ENCODE measurements at regions not wholly inside any gene's neighbourhood (a gene's known extent, or its start where the extent isn't known, plus 50 kb on each side); places are given as distances from the start of the nearest gene placed in this dataset.
"Not testable (repeated sequence)": the region's sequence is repeated elsewhere in the genome, so short reads cannot be mapped to it uniquely, and the experiment has no call there.

DNA sequence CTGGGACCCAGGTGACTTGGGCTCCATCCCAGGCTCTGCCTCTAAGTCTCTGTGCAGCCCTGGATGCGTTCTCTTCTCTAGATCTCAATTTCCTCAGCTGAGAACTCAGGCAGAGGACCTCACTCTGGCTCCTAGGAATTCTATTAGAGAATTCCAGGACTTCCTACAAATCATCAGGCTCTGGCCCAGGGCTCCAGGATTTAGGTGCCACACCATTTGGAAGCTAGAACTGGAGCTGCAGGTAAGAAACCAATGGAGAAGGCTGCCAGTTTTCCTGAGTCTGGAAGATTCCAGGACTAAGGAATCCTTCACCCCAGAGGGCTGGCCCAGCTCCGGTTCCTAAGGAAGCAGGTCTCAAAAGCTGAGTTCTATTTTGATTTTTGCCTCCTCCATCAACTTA lies 189.8 kb upstream of the CDH5 start:
- DNase-seq (ENCODE audit: low read depth), result no peak
- H3K4me3 ChIP-seq (ENCODE audit: low read depth, low read length), result no peak overlapping the region
- TF ChIP-seq, protein P1, sequence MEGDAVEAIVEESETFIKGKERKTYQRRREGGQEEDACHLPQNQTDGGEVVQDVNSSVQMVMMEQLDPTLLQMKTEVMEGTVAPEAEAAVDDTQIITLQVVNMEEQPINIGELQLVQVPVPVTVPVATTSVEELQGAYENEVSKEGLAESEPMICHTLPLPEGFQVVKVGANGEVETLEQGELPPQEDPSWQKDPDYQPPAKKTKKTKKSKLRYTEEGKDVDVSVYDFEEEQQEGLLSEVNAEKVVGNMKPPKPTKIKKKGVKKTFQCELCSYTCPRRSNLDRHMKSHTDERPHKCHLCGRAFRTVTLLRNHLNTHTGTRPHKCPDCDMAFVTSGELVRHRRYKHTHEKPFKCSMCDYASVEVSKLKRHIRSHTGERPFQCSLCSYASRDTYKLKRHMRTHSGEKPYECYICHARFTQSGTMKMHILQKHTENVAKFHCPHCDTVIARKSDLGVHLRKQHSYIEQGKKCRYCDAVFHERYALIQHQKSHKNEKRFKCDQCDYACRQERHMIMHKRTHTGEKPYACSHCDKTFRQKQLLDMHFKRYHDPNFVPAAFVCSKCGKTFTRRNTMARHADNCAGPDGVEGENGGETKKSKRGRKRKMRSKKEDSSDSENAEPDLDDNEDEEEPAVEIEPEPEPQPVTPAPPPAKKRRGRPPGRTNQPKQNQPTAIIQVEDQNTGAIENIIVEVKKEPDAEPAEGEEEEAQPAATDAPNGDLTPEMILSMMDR (conservative IDR thresholded peaks at IDR 0.05; ENCODE audit: low read depth, low read length), result no peak

DNA sequence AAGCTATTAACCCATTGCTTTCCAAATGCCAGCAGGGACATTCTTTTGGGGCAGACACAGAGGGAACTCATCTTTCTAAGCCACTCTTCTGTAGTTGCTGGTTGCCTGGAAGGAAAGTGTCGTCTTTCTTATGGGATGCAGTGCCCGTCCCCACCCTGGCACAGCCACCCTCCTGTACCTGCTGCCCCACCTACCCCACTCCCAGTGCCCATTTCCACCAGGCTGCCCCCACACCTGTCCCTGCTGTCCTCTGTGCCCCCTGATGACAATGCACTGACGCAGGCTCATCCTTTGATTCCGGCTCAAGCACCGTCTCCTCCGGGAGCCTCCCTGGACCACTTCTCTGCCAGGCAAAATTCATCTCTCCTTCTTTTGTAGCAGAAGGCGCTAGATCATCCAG lies 190.4 kb upstream of the CDH5 start:
- TF ChIP-seq, protein P1 (conservative IDR thresholded peaks at IDR 0.05; ENCODE audit: low read depth, low read length), result no peak
- no peak for DNase-seq (ENCODE audit: low read depth)
- no peak overlapping the region for H3K4me3 ChIP-seq (ENCODE audit: low read depth, low read length)

DNA sequence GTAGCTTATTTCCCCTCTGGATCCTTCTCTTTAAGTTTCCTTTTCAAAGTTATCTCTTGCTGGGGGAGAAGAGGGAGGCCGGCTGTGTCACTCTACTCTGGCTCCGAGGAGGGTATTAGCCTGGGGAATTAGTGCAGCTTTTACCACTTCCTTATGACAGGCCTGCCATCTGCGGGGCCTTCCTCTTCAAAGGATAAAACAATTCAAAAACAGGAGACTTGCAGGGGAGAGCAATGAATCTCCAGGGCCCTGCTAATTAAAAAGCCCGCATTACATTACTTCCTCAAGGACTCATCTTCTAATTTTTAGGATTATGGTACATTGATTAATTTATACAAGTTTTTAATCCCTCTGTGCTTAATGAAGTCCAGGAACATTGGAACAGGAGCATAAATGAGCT lies 190.9 kb upstream of the CDH5 start:
- TF ChIP-seq, protein P1 (conservative IDR thresholded peaks at IDR 0.05; ENCODE audit: low read depth, low read length), result no peak
- DNase-seq (ENCODE audit: low read depth), result no peak

DNA sequence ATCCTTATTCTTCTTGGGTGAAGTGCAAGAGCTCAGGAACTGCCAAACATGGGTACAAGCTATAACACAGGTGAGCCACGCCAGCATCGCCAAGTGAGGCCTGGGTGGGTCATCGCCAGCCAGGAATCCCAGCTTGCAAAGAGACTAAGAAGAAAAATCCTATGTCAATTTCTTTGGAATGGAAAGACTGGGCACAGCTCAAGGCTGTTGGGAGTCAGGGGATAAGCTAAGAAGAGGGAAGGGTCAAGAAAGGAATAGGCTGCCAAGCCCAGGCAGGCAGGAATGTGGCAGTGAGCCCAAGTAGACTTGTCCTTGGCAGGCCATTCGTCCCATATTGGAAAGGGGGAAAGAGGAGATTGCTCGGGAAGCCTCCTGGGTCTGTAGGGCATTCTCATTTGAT lies 191.4 kb upstream of the CDH5 start:
- DNase-seq (ENCODE audit: low read depth), result no peak
- TF ChIP-seq, protein P1 (conservative IDR thresholded peaks at IDR 0.05; ENCODE audit: low read depth, low read length), result no peak
- no peak overlapping the region for H3K4me3 ChIP-seq (ENCODE audit: low read depth, low read length)

More for the DNA sequence above, 190.9 kb upstream of the CDH5 start:
- H3K4me3 ChIP-seq (ENCODE audit: low read depth, low read length), result no peak overlapping the region

DNA sequence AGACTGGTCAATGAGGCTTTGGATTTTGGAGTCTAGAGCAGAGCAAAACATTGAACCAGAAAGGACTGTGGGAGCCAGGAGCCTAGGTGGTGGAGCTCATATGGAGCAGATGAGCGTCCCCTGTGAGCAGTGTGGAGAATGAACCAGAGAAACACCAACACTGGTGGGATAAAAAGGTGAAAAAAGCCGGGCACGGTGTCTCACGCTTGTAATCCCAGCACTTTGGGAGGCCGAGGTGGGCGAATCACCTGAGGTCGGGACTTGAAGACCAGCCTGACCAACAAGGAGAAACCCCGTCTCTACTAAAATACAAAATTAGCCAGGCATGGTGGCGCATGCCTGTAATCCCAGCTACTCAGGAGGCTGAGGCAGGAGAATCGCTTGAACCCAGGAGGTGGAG lies 192.7 kb upstream of the CDH5 start:
- DNase-seq (ENCODE audit: low read depth); H3K4me3 ChIP-seq (ENCODE audit: low read depth, low read length): not testable (repeated sequence)

DNA sequence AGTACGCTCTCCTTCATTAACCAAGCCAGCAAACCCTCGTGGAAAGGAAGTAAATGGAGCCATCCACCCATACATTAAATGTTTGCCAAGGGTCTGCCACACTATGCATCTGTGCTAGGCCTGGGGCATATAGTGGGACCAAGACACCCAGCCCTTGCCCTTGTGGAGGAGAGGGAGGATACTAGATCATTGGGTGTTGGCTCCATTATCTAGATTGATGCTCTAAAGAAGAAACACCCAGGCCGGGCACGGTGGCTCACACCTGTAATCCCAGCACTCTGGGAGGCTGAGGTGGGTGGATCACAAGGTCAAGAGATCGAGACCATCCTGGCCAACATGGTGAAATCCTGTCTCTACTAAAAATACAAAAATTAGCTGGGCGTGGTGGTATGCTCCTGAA lies 193.3 kb upstream of the CDH5 start:
- not testable (repeated sequence) for H3K4me3 ChIP-seq (ENCODE audit: low read depth, low read length); DNase-seq (ENCODE audit: low read depth)

DNA sequence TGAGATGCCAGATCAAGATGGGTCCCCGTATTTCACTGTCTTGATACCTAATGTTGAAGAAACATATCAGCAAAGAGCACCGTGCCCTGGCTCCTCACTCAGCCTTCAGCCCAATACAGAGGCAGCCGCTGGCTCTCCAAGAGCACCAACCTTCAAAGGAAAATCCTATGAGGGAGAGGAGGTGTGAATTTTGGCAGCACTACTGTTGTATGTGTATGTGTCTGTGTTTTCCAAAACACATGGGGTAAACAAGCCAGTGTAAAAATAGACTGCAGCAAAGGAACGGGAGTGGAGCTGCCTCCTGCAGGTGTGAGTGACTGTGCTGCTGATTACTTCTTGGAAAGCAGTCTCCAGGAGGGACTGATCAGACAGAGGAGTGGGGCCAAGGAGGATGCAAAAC lies 194.0 kb upstream of the CDH5 start:
- DNase-seq (ENCODE audit: low read depth), result no peak
- TF ChIP-seq, protein P1 (conservative IDR thresholded peaks at IDR 0.05; ENCODE audit: low read depth, low read length), result no peak
- H3K4me3 ChIP-seq (ENCODE audit: low read depth, low read length), result no peak overlapping the region

DNA sequence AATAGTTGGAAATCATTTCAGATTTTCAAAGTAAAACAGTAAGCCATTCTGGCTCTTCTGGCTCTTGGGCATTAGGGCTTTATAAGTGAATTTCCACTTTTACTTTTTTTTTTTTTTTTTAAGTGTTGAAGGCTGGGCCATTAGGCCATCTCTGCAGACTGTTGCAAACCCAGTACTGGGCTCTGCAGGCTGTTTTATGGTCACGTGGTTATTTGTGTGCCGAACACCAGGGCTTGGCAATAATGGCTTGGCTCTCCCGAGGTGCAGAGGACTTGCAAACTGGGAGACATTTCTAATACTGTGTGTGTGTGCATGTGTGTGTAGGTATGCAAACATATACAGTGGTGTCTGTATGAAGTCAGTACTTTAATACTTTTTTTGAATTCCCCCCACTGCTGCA lies 194.9 kb upstream of the CDH5 start:
- DNase-seq (ENCODE audit: low read depth), result no peak
- TF ChIP-seq, protein P1 (conservative IDR thresholded peaks at IDR 0.05; ENCODE audit: low read depth, low read length), result no peak
- no peak overlapping the region for H3K4me3 ChIP-seq (ENCODE audit: low read depth, low read length)

Data from choroid plexus epithelial cell (primary cell).